Gastroesophageal sphincter (tissue), 3 donors: ENCODE measurements at regions not wholly inside any gene's neighbourhood (a gene's known extent, or its start where the extent isn't known, plus 50 kb on each side); places are given as distances from the start of the nearest gene placed in this dataset.

ENCODE experiments used
- CTCF ChIP-seq, 4 experiments: fragments of 200-600 bp in 2 of 4; fragments of 450-650 bp in 2 of 4; sonication (generic) in 1 of 4; IDR thresholded peaks; one replicate each; pipeline ENCODE4 v1.5.1; 2017 to 2019; ENCODE audit warnings: antibody characterized with exemption in 4 of 4, mild to moderate bottlenecking in 2 of 4, moderate library complexity in 2 of 4
- EP300 ChIP-seq: sonication (generic); formaldehyde crosslinking; IDR thresholded peaks from one replicate; pipeline ENCODE4 v1.6.1; 2017; ENCODE audit warnings: antibody characterized with exemption, mild to moderate bottlenecking
- POLR2A ChIP-seq, 2 donors: fragments of 450-650 bp; IDR thresholded peaks; one replicate each; pipeline ENCODE4 v1.6.1; 2017; ENCODE audit warnings: antibody characterized with exemption in 2 of 2, mild to moderate bottlenecking in 2 of 2, moderate library complexity in 1 of 2

DNA sequence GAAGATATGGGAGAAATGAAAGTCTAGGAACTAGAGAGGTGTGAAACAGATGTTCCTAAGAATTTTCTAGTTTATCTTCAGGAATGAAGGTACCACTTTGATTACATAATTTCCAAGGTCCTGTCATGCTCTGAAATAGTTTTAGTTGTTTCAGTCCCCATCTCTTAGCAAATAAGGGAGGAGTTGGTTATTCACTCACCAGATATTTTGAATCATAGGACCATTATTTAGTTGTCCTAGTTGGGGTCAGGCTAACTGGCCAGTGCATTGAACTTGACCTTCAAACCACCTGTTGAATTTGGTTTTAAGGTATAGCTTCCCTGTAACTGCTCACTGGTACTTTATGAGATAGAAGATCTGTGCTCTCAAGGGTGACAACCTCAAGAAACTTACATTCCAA lies 53.9 kb upstream of the TNFAIP8 start:
- TF ChIP-seq EP300 (no peak), CTCF (IDR thresholded peaks at IDR 0.05) (no peak), POLR2A (IDR thresholded peaks at IDR 0.05) (no peak)
